ENCODE measurements at regions not wholly inside any gene's neighbourhood (a gene's known extent, or its start where the extent isn't known, plus 50 kb on each side); places are given as distances from the start of the nearest gene placed in this dataset.

DNA sequence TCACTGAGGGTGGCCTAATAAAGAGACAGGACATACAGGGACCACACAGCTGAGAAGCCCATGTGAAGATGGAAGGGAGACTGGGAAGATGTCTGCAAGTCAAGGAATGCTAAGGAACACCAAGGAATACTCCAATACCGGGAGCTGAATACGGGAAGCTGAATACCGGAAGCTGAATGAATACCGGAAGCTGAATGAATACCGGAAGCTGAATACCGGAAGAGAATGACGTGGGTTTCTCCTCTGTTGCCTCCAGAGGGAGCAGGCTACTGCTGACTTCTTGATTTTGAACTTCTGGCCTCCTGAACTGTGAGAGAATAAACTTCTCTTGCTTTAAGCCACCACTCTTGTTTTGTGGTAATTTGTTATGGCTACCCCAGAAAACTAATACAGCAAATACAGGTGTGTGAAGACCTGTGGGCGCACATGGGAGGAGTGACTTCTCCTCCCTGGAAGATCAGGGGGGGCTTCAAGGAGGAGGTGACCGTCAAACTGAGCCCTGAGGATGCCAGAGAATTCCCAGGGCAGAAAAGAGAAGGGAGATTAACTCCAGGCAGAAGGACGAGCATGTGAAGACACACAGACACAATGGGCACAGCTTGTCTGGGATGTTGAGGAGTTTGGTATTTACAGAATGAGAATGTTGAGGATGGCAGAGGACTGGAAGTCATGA lies 259.9 kb downstream of the IRF8 start:
- TF ChIP-seq TCF12 (IDR thresholded peaks at IDR 0.05; ENCODE audit: low read depth) = no peak
- no peak for TF ChIP-seq REST (IDR thresholded peaks at IDR 0.05; ENCODE audit: low read depth)
- TF ChIP-seq NFIC (IDR thresholded peaks at IDR 0.05) = no peak
- TF ChIP-seq YY1 (IDR thresholded peaks at IDR 0.05; ENCODE audit: low read depth) = no peak
- TF ChIP-seq RAD21 (IDR thresholded peaks at IDR 0.05; ENCODE audit: low read depth) = no peak
- no peak for TF ChIP-seq TEAD4 (IDR thresholded peaks at IDR 0.05)
- TF ChIP-seq CEBPB (IDR thresholded peaks at IDR 0.05) = no peak

GRCh38 chr16:86165479-86165878 lies 266.5 kb downstream of the IRF8 start:
- TF ChIP-seq EP300 (IDR thresholded peaks at IDR 0.05; ENCODE audit: borderline replicate concordance) = no peak
- TF ChIP-seq ZBTB7A (IDR thresholded peaks at IDR 0.05; ENCODE audit: low read depth) = no peak
- TF ChIP-seq YY1 (IDR thresholded peaks at IDR 0.05; ENCODE audit: low read depth) = no peak
- TF ChIP-seq TCF12 (IDR thresholded peaks at IDR 0.05; ENCODE audit: low read depth) = no peak
- no peak for TF ChIP-seq NFIC (IDR thresholded peaks at IDR 0.05)
- no peak for TF ChIP-seq EGR1 (IDR thresholded peaks at IDR 0.05)
- TF ChIP-seq TEAD4 (IDR thresholded peaks at IDR 0.05) = no peak
- TF ChIP-seq USF1 (IDR thresholded peaks at IDR 0.05) = no peak
- no peak for TF ChIP-seq RAD21 (IDR thresholded peaks at IDR 0.05; ENCODE audit: low read depth)
- TF ChIP-seq CREB1 (IDR thresholded peaks at IDR 0.05; ENCODE audit: low read depth) = no peak
- TF ChIP-seq FOXM1 (IDR thresholded peaks at IDR 0.05; ENCODE audit: borderline replicate concordance, low read depth) = no peak
- TF ChIP-seq CEBPB (IDR thresholded peaks at IDR 0.05) = no peak
- no peak for TF ChIP-seq TAF1 (IDR thresholded peaks at IDR 0.05; ENCODE audit: low read depth)
- TF ChIP-seq, protein P1, sequence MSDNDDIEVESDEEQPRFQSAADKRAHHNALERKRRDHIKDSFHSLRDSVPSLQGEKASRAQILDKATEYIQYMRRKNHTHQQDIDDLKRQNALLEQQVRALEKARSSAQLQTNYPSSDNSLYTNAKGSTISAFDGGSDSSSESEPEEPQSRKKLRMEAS (IDR thresholded peaks at IDR 0.05) = no peak
- no peak for TF ChIP-seq REST (IDR thresholded peaks at IDR 0.05; ENCODE audit: low read depth)

DNA sequence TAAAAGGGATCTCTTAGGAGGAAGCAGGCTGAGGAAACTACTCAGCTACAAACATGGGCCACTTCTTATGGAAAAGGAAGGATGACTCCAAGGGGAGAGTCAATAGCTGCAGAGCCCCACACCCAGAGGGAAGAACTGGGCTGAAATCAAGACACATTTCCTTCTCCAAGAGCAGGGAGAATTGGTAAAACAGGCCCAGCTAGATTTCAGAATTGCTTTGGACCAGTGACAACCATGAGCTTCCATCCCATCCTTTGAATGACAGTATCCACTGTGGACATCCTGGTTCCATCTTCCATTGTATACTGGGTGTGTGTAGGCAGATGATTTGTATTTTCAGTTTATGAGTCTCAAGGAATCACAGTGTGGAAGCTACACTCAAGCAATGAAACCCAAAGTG lies 267.5 kb downstream of the IRF8 start:
- TF ChIP-seq TEAD4 (IDR thresholded peaks at IDR 0.05) (no peak), EP300 (IDR thresholded peaks at IDR 0.05; ENCODE audit: borderline replicate concordance) (no peak), USF1 (IDR thresholded peaks at IDR 0.05) (no peak), TCF12 (IDR thresholded peaks at IDR 0.05; ENCODE audit: low read depth) (no peak)

DNA sequence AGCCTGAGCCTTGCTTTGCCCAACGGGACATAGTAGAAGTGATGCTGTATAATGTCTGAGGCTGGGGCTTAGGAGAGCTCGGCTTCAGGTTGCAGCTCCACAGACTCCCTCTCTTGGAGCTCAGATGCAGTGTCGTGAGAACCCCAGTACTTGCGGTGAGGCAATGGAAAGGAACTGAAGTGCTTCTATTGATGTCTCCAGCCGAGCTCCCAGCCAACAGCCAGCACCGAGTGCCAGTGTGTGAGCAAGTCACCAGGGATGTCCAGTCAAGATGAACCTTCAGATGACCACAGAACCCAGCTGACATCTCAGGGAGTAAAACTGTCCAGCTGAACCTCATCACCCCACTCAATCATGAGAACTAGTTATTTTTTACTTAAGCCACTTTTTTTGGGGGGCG lies 268.1 kb downstream of the IRF8 start:
- TF ChIP-seq EGR1 (IDR thresholded peaks at IDR 0.05) (no peak), ZBTB7A (IDR thresholded peaks at IDR 0.05; ENCODE audit: low read depth) (no peak), TCF12 (IDR thresholded peaks at IDR 0.05; ENCODE audit: low read depth) (no peak), RAD21 (IDR thresholded peaks at IDR 0.05; ENCODE audit: low read depth) (no peak), REST (IDR thresholded peaks at IDR 0.05; ENCODE audit: low read depth) (no peak), EP300 (IDR thresholded peaks at IDR 0.05; ENCODE audit: borderline replicate concordance) (no peak), FOXM1 (IDR thresholded peaks at IDR 0.05; ENCODE audit: borderline replicate concordance, low read depth) (no peak), CREB1 (IDR thresholded peaks at IDR 0.05; ENCODE audit: low read depth) (no peak), YY1 (IDR thresholded peaks at IDR 0.05; ENCODE audit: low read depth) (no peak), USF1 (IDR thresholded peaks at IDR 0.05) (no peak), TAF1 (IDR thresholded peaks at IDR 0.05; ENCODE audit: low read depth) (no peak), NFIC (IDR thresholded peaks at IDR 0.05) (no peak), CEBPB (IDR thresholded peaks at IDR 0.05) (no peak), TEAD4 (IDR thresholded peaks at IDR 0.05) (no peak)
- TF ChIP-seq, protein P1 (IDR thresholded peaks at IDR 0.05) = no peak

All from Ishikawa (cell line).